Hematopoietic multipotent progenitor cell (in vitro differentiated cells): ENCODE measurements at regions not wholly inside any gene's neighbourhood (a gene's known extent, or its start where the extent isn't known, plus 50 kb on each side); places are given as distances from the start of the nearest gene placed in this dataset. TPM values are rescaled to one million over a fixed set of nuclear protein-coding genes. Genes with fewer than 3 reads are reported as not detected.
A peak's percentile ranks its signal among the peaks of the same experiment; 100 is the strongest.

Source experiments
- DNase-seq, 3 donors: peaks; one replicate each; pipeline ENCODE4 v3.0.0-alpha.2; 2011 to 2015; ENCODE audit warnings: low read depth in 2 of 3, low spot score in 2 of 3
- small RNA-seq: library from RNA; depleted of rRNA; stranded (forward); fragments of <200 nt; gene quantifications from one replicate; pipeline ENCODE3, GENCODE V24; 2012

DNA sequence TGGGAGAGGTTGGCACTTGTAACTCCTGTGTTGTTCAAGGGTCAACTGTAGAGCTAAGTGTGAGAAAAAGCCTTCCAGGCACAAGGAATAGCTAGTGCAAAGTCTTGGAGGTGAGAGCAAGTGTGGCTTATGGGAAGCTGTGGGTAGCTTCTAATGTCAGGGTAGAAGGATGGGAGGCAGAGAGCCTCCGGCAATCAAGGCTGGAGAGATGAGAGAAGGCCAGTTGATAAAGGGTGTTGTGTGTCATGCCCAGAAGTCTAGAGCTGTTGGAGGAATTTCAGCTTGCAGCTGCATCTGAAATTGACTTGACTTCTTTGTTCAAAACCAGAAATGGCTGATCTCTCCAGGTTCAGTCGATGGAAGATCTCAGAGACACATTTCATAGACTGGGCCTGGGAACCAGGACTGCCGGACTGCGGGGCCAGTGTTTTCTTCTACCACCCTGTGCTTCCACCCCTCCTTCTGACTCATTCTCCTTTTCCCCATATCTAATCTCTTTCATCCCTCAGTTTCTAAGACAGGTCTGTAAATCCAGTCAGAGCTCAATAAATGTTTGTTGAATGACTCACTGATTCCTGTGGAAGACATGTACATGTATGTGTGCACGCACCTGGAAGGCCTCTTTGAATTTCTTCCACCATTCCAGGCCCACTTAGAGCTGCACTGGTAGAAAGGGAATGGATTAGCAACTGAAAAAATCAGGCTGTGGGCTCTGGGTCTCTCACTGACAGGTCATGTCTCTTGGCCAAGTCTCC lies 67.8 kb upstream of the KLF4 start:
- no peak for DNase-seq

DNA sequence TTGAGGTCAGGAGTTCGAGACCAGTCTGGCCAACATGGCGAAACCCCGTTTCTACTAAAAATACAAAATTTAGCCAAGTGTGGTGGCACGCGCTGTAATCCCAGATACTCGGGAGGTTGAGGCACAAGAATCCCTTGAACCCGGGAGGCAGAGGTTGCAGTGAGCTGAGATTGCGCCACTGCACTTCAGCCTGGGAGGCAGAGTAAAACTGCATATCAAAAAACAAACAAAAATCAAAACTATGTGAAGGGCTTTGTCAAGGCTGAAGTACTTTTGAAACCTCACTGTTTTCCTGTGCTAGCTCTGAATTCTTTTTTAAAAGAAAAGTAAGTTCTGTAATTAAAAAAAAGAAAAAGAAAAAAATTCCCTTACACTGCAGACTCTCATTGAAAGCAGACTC lies 65.1 kb upstream of the KLF4 start:
- no peak for DNase-seq

DNA sequence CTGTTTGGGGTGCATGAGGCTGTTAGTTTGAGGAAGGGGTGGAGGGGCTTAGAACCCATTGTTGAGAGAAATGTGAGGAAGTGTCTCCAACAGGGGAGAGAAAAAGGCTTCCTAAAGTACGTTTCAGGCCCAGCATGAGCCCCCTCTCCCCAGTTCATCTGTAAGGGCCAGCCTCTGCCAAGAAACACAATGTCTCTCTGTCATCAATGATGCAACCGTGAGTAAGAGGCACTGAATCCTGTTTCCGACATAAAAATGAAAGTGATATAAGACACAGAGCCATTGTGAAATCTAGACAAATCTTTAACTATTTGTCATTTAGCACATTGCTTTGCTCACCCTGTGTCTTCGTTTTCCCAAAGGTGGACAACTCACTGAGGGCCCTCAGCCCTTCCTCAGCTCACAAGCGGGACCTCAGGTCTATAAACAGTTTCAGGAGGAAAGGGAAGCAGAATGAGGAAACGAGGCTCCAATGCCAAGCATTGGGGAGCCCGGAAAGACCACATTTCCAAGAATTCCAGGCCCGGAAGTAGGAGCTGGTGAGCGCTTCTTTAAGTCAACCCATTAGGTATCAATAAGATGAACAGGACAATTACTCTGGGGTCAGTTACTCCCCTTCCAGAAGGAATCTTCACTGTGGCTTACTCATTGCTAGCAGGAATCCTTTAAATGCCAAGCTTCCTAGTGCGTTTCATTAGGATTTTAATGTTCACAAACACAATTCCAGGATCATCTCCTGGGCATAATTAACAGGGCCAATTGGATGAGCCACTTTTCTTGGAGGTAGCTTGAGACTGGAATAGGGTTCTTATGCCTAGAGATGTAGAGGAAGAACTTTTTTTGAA lies 59.0 kb upstream of the KLF4 start:
- peak in 1 of 3 donors; percentile 42 for DNase-seq

DNA sequence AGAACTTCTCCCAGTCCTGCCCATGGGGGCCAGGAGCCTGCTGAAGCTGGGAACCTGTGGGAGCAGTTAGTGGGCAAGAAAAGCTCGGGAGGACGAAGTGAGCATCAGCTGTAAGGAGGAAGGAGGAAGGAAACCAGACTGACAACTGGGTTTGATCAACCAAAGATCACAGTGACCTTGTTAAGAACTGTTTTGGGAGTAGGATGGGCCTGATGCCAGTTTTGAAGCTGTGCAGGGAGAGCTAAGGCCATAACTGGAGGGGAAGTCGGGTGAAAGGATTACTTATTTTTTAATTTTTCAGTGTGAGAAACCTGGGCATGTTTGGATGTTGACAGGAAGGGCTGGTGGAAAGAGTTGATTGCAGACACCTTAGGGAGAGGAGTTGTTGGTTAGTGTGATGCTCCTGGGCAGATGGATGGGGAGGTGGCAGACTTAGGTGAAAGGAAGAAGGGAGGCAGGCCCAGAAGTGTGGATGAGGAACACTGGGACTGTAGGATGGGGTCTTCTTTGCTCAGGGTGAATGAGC lies 58.3 kb upstream of the KLF4 start:
- DNase-seq: no peak

DNA sequence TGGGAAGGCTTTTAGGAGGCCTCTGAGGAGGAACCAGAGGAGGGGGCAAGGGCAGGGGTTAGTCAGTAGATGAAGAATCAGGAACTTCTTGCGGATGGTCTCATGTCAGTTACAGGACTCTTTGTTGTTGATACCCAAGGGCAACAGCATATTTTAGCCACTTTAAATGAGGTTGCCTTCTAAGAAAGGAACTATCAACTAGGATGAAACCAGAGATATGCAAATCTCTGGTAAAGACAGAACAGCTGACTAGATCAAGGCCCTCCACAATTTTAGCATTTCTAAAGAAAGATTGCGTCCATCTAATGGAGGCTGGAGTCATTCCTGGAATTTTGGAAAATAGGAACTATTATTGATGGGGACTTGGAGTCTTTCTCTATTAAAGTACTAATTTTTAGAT lies 57.7 kb upstream of the KLF4 start:
- DNase-seq: no peak

DNA sequence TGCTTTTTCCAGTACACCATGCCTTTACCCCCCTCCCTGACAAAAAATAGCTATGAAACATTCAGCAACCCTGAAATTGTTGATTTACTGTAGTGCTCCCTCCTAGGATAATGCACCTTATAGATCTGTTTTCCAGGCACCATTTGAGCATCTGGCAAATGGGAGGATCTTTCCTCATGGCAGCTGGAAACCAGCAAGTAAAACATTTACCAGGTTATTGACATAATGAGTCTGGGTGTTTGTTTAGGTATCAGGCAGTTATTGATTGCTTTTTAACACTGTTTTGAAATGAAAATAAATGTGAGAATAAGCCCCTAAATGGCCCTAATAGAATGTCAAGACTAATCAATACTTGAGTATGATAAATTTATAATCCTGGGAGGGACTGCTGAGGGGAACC lies 57.3 kb upstream of the KLF4 start:
- DNase-seq: no peak

DNA sequence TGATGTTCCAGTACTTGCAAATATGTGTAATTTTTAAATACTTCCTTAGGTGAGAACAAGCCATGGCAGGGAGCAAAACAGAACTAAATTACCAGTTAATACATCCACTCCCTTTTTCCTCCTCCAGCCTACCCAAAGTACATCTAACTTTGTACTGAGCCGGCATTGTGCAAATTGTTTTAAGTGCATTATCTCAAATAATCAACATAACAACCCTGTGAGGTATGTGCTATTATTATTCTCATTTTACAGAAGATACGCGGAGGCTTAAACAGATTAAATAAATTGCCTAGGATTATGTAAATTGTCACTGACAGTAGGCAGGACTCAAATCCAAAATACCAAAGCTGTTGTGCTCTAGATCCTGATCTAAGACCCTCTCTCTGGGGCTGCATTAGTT lies 55.5 kb upstream of the KLF4 start:
- DNase-seq: no peak

DNA sequence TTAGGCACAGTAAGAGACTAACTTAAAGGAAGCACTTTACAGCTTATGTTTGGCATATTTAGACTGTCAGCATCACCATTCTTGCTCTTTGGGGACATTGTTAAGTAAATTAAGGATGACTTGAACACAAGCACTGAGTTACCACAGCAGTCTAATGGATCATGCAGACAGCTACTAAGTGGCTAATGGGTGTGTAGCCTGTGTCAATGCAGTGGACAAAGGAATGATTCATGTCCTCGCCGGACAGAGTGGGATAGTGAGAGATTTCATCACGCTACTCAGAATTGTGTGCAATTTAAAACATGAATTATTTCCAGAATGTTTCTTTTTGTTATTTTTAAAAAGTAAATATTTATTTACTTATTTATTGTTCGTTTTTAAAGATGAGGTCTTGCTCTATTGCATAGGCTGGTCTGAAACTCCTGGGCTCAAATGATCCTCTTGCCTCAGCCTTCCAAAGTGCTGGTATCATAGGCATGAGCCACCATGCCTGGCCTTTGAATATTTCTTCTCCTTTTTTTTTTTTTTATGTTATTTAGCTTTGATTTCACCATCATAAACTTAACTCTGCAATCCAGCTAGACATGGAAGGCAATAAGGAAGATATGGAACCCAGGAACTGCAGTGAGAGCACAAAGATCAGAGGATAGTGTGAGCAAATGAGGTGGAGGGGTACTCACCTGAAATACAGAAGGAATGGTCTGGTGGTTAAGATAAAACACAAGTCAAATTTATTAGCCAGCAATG lies 53.0 kb upstream of the KLF4 start:
- no peak for DNase-seq

DNA sequence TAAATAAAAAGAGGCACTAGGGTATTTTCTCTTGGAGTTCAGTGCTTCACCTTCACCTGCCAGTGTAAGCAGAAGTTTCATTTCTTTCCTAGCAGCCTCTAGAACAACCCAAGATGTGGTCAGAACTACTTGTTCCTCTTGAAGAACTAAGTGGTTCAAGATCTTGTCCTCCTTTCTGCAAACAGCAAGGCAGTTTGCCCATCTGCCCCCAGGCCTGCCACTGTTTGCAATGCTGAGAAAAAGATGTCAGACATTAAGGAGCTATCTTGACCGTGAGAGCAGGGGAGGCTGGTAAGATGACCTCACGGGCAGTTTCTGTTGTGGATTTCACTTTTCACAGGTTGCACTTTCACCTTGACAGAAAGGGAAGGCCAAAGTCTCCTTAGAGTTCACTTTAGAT lies 52.0 kb upstream of the KLF4 start:
- DNase-seq: no peak

DNA sequence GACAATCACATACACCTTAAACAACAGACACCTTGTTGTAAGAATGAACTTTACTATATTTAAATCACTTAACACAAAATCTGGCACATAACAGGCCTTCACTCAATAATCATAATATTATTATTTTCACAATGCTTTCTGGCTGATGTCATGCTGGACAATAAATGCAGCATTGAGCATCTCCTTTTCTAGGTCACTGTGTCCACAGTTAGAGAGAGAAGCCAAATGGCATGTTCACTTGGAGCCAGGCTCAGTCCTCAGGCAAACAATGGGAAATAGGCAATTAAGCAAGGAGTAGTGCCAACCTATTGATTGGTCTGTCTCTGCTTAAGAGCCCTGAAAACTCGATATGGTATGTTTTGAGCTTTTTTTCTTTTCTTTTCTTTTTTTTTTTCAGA lies 50.6 kb upstream of the KLF4 start:
- DNase-seq: no peak

DNA sequence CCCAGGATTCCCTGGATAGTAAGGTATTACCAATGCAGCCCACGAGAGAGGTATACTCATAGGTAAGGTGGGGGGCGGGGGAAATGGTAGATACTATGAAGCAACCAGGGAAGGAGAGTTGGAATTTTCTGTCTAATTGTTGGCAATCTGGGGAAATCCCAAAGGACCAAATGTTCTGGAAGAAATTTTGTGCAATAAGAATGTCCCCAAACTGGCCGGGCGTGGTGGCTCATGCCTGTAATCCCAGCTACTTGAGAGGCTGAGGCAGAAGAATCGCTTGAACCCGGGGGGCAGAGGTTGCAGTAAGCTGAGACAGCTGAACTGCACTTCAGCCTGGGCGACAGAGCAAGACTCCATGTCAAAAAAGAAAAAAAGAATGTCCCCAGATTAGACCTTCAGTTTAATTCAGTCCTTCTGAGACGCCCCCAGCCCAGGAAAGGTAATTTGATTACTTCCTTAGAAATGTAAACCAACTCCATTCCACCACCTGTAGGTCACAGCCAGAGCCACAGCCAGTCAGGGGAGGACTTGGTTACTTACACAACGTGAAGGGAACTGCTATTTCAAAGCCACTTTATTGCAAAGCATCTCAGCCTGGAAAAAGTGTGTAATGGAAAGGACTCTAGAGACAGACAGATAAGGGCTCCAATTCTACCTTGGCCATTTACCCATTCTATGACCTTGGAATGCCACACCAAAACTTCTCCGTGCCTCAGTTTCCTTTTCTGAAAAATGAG lies 50.0 kb upstream of the KLF4 start:
- peak in 1 of 3 donors; percentile 20 for DNase-seq

Small RNA genes lying in the stretch of these regions (small RNA-seq; reads per million reads assigned to genes)
- gene RN7SL659P: not detected
- not detected for gene RNA5SP293
- gene RNU6-1064P: not detected
- not detected for gene RNU6-996P
